Endothelial cell of umbilical vein (primary cell): ENCODE measurements at regions not wholly inside any gene's neighbourhood (a gene's known extent, or its start where the extent isn't known, plus 50 kb on each side); places are given as distances from the start of the nearest gene placed in this dataset.

Experiments used
- BruUV-seq: library from RNA; stranded (reverse); fragments of 400-500 nt; replicated peaks from 2 replicates; lab custom pipeline; 2021; lab: Mats Ljungman, UMichigan
- CTCF ChIA-PET: fragments of 300-600, 350-600 bp; sonication (Branson Sonifier 250); formaldehyde crosslinking; loops from one replicate; lab custom pipeline; 2021; ENCODE audit warnings: antibody characterized with exemption, inconsistent platforms; lab: Charles Lee
- POLR2A ChIA-PET: fragments of 300-600, 350-600 bp; sonication (Branson Sonifier 250); formaldehyde crosslinking; loops from one replicate; lab custom pipeline; 2021; ENCODE audit warnings: antibody characterized with exemption, inconsistent platforms; lab: Charles Lee
- DNase-seq: peaks from one replicate; pipeline ENCODE4 v3.0.0-alpha.2; 2011; ENCODE audit warnings: low read depth, low spot score
- FAIRE-seq: peaks from 2 replicates; lab custom pipeline; 2011; peaks lifted over from hg19 to GRCh38; lab: Jason Lieb, UNC
- H2AFZ ChIP-seq: 2 replicates; pipeline ENCODE4 v1.6.0; 2012; ENCODE audit warnings: low read depth, low read length, control low read depth, inconsistent platforms
- H3K27ac ChIP-seq: 2 replicates; pipeline ENCODE4 v1.5.1; 2011; ENCODE audit warnings: low read depth, mild to moderate bottlenecking, control low read depth, low read length, moderate library complexity; ENCODE audit not compliant: insufficient read depth
- H3K27me3 ChIP-seq, 2 experiments: 2 replicates each; pipeline versions ENCODE4 v1.6.0 to v1.6.1; 2011; ENCODE audit warnings: low read length in 2 of 2, mixed read lengths in 1 of 2; ENCODE audit not compliant: control insufficient read depth in 2 of 2, insufficient read depth in 2 of 2
- H3K36me3 ChIP-seq, 2 experiments: 2 replicates in 1 of 2; 3 replicates in 1 of 2; pipeline ENCODE4 v1.5.1; 2011; ENCODE audit warnings: low read length in 2 of 2, mild to moderate bottlenecking in 1 of 2, moderate library complexity in 1 of 2; ENCODE audit not compliant: control insufficient read depth in 2 of 2, insufficient read depth in 2 of 2; ENCODE audit errors: extremely low read depth in 1 of 2
- H3K4me1 ChIP-seq: 3 replicates; pipeline ENCODE4 v1.5.1; 2011; ENCODE audit warnings: mild to moderate bottlenecking, low read length; ENCODE audit not compliant: control insufficient read depth, insufficient read depth; ENCODE audit errors: extremely low read depth
- H3K4me2 ChIP-seq: 2 replicates; pipeline ENCODE4 v1.6.1; 2011; ENCODE audit warnings: low read length, control low read depth, mixed read lengths; ENCODE audit not compliant: insufficient read depth
- H3K4me3 ChIP-seq, 3 experiments: fragments of 200-600 bp in 1 of 3; sonication (generic), shearing (Covaris generic) in 1 of 3; replicated peaks in 1 of 3; 2 replicates each; pipeline ENCODE4 v1.5.1; 2011 to 2016; ENCODE audit warnings: control low read depth in 3 of 3, low read length in 3 of 3, mild to moderate bottlenecking in 2 of 3, inconsistent platforms in 1 of 3, low read depth in 1 of 3, moderate library complexity in 1 of 3; ENCODE audit not compliant: insufficient read depth in 1 of 3
- H3K79me2 ChIP-seq: 2 replicates; pipeline ENCODE4 v1.6.0; 2012; ENCODE audit warnings: low read length, inconsistent platforms; ENCODE audit not compliant: control insufficient read depth, insufficient read depth
- H3K9ac ChIP-seq: replicated peaks from 2 replicates; pipeline ENCODE3; 2011; ENCODE audit warnings: low read length, control low read depth; ENCODE audit not compliant: insufficient read depth; ENCODE audit errors: extremely low read depth
- H3K9me1 ChIP-seq: replicated peaks from 3 replicates; pipeline ENCODE4 v1.6.0; 2011; ENCODE audit warnings: mild to moderate bottlenecking, low read length; ENCODE audit not compliant: control insufficient read depth, insufficient read depth; ENCODE audit errors: extremely low read depth
- H3K9me3 ChIP-seq: replicated peaks from 2 replicates; pipeline ENCODE4 v1.5.1; 2012; ENCODE audit warnings: low read length, inconsistent platforms; ENCODE audit not compliant: control insufficient read depth, insufficient read depth
- H4K20me1 ChIP-seq: replicated peaks from 2 replicates; pipeline ENCODE3; 2011; ENCODE audit warnings: mild to moderate bottlenecking, low read length; ENCODE audit not compliant: control insufficient read depth, insufficient read depth; ENCODE audit errors: extremely low read depth
- EZH2 ChIP-seq: IDR thresholded peaks from 2 replicates; pipeline ENCODE4 v1.6.1; 2012; ENCODE audit warnings: borderline replicate concordance, low read depth, mild to moderate bottlenecking, moderate library complexity, low read length, inconsistent platforms; ENCODE audit not compliant: severe bottlenecking
- FOS ChIP-seq: IDR thresholded peaks from 2 replicates; pipeline ENCODE4 v1.6.1; 2011; ENCODE audit warnings: mild to moderate bottlenecking, low read length, moderate library complexity, borderline replicate concordance; ENCODE audit not compliant: insufficient read depth
- GATA2 ChIP-seq: IDR thresholded peaks from 2 replicates; pipeline ENCODE4 v1.7.0; 2011; ENCODE audit warnings: low read depth, mild to moderate bottlenecking, moderate library complexity, mixed read lengths, low read length; ENCODE audit not compliant: insufficient read length, insufficient read depth
- JUN ChIP-seq: IDR thresholded peaks from 2 replicates; pipeline ENCODE4 v1.6.1; 2011; ENCODE audit warnings: borderline replicate concordance, low read depth; ENCODE audit not compliant: insufficient read length, insufficient read depth
- POLR2AphosphoS5 ChIP-seq: IDR thresholded peaks from 2 replicates; pipeline ENCODE4 v1.6.1; 2012; ENCODE audit warnings: low read depth, mild to moderate bottlenecking, control low read depth, low read length, moderate library complexity; ENCODE audit not compliant: insufficient read depth
- dilution Hi-C: fragments of 300-500 bp; cut with MboI; formaldehyde crosslinking; loops from one replicate; pipeline ENCODE4 v1.15.0; 2019; ENCODE audit warnings: low sequenced_read_pairs; ENCODE audit not compliant: extremely low pct_ligation_motif_present
- intact Hi-C: fragments of 100-400 bp; cut with micrococcal nuclease; formaldehyde crosslinking; loops from one replicate; pipeline ENCODE4 v1.10.0; 2022
- TF ChIP-seq, protein P1 (sequence below): IDR thresholded peaks from 2 replicates; pipeline ENCODE4 v1.6.1; 2011; ENCODE audit not compliant: insufficient read depth, insufficient read length
- TF ChIP-seq, protein P2 (sequence below), 2 donors: IDR thresholded peaks; 1 replicate in 1 of 2; 2 replicates in 1 of 2; pipeline ENCODE4 v1.5.1; 2011; ENCODE audit warnings: low read length in 2 of 2, mild to moderate bottlenecking in 2 of 2, moderate library complexity in 2 of 2, control low read depth in 1 of 2, inconsistent platforms in 1 of 2, low read depth in 1 of 2; ENCODE audit not compliant: insufficient read depth in 1 of 2; ENCODE audit errors: extremely low read depth in 1 of 2

DNA sequence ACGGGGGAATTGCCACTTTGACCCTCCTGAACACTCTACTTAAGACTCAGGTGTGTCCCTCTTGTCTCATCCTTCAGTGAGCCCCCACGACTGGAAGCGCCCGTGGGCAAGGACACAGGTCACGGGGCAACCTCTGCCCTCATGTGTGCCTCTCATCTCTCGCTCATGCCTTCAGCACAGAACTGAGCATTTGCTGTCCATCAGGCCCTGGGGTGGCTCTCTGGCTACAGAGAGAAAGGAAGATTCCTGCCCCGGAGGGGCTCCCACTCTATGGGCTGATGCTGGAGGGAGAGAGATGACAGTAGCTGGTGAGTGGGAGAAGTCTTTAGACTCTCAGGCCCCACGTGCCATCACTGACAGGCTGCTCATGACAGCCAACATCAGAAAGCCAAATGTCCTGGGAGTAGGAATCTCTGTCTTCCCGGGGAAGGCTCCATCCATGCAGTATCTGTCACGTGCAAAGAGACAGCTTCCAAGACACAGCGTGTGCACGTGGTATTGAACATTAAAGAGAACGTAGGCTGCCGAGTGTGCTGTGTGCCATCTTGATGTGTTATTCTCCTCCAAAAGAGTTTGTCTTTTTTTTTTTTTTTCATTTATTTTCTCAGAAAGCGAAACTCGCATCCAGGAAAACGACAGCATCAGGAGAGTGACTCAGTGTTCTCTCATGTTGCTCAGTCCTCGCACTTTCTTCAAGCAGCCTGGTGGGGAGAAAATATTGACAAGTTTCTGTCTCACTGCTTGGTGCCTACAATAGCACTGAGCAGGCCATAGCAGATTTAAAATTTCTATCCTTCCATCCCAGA, 190.5 kb downstream of the GAS1 start:
- H3K9me3 ChIP-seq, result peaks cover 3% of the 10 kb centered on the region
- no peaks in the 10 kb centered on the region for H3K27me3 ChIP-seq
- H3K9ac ChIP-seq, result no peak overlapping the region
- H4K20me1 ChIP-seq, result no peaks in the 10 kb centered on the region
- no peaks in the 10 kb centered on the region for H3K36me3 ChIP-seq
- no peak overlapping the region for H3K27ac ChIP-seq
- dilution Hi-C loops (no loop called here), intact Hi-C loops (no loop called here)
- no peak for FAIRE-seq
- no peak overlapping the region for H2AFZ ChIP-seq
- POLR2A ChIA-PET, result no interaction called here
- no peaks in the 10 kb centered on the region for H3K9me1 ChIP-seq
- H3K4me1 ChIP-seq, result no peaks in the 10 kb centered on the region
- TF ChIP-seq, protein P1, sequence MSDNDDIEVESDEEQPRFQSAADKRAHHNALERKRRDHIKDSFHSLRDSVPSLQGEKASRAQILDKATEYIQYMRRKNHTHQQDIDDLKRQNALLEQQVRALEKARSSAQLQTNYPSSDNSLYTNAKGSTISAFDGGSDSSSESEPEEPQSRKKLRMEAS, result no peak
- TF ChIP-seq JUN (no peak), GATA2 (no peak), EZH2 (no peak)
- no peak overlapping the region for H3K4me2 ChIP-seq
- no peaks in the 10 kb centered on the region for H3K79me2 ChIP-seq
- DNase-seq, result no peak
- no TSS peak for BruUV-seq
- CTCF ChIA-PET, result no interaction called here
- no peak overlapping the region for H3K4me3 ChIP-seq

GRCh38 chr9:86755561-86755941, 191.8 kb downstream of the GAS1 start:
- Histone ChIP-seq H3K9me1 (no peaks in the 10 kb centered on the region), H3K4me3 (no peak overlapping the region), H3K9ac (no peak overlapping the region), H3K4me2 (no peak overlapping the region), H3K27me3 (no peaks in the 10 kb centered on the region), H3K4me1 (no peaks in the 10 kb centered on the region), H3K27ac (no peak overlapping the region), H3K79me2 (no peaks in the 10 kb centered on the region), H4K20me1 (no peaks in the 10 kb centered on the region), H3K36me3 (no peaks in the 10 kb centered on the region), H3K9me3 (peaks cover 3% of the 10 kb centered on the region), H2AFZ (no peak overlapping the region)
- intact Hi-C loops, result no loop called here
- no peak for FAIRE-seq
- no peak for DNase-seq
- CTCF ChIA-PET, result no interaction called here
- no TSS peak for BruUV-seq
- dilution Hi-C loops, result no loop called here
- no peak for TF ChIP-seq FOS
- no peak for TF ChIP-seq JUN
- TF ChIP-seq, protein P2, sequence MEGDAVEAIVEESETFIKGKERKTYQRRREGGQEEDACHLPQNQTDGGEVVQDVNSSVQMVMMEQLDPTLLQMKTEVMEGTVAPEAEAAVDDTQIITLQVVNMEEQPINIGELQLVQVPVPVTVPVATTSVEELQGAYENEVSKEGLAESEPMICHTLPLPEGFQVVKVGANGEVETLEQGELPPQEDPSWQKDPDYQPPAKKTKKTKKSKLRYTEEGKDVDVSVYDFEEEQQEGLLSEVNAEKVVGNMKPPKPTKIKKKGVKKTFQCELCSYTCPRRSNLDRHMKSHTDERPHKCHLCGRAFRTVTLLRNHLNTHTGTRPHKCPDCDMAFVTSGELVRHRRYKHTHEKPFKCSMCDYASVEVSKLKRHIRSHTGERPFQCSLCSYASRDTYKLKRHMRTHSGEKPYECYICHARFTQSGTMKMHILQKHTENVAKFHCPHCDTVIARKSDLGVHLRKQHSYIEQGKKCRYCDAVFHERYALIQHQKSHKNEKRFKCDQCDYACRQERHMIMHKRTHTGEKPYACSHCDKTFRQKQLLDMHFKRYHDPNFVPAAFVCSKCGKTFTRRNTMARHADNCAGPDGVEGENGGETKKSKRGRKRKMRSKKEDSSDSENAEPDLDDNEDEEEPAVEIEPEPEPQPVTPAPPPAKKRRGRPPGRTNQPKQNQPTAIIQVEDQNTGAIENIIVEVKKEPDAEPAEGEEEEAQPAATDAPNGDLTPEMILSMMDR (IDR thresholded peaks at IDR 0.05; ENCODE audit: extremely low read depth in 1 of 2, insufficient read depth in 1 of 2, low read depth in 1 of 2, low read length in 2 of 2), result no peak
- TF ChIP-seq POLR2AphosphoS5, result no peak
- POLR2A ChIA-PET, result no interaction called here
